ENCODE measurements at regions not wholly inside any gene's neighbourhood (a gene's known extent, or its start where the extent isn't known, plus 50 kb on each side); places are given as distances from the start of the nearest gene placed in this dataset.

DNA sequence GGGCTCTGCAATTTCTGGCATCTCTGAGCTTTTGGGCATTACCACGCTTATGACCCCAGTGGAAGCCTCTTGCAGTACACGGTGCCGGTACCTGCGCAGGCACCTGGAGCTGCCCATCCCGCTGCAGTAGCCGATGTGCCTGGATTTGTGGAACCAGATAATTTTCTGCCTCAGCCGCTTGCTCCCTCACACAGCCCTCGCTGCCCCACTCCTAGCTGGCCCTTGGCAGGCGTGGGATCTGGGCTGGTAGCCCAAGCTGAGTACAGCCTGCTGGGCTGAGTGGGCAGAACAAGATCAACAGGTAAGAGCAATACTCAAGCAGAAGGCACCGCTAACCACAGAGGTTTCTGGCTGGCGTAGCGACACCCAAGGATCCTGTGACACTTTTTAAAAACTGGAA lies 1808.8 kb upstream of the ACO1 start:
- TF ChIP-seq, protein P1, sequence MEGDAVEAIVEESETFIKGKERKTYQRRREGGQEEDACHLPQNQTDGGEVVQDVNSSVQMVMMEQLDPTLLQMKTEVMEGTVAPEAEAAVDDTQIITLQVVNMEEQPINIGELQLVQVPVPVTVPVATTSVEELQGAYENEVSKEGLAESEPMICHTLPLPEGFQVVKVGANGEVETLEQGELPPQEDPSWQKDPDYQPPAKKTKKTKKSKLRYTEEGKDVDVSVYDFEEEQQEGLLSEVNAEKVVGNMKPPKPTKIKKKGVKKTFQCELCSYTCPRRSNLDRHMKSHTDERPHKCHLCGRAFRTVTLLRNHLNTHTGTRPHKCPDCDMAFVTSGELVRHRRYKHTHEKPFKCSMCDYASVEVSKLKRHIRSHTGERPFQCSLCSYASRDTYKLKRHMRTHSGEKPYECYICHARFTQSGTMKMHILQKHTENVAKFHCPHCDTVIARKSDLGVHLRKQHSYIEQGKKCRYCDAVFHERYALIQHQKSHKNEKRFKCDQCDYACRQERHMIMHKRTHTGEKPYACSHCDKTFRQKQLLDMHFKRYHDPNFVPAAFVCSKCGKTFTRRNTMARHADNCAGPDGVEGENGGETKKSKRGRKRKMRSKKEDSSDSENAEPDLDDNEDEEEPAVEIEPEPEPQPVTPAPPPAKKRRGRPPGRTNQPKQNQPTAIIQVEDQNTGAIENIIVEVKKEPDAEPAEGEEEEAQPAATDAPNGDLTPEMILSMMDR (IDR thresholded peaks at IDR 0.05), result no peak
- H3K27ac ChIP-seq, result no peak overlapping the region
- DNase-seq (peak; percentile 57), ATAC-seq (no peak)
- no peaks in the 10 kb centered on the region for H3K27me3 ChIP-seq
- H3K9me3 ChIP-seq, result no peaks in the 10 kb centered on the region
- H3K36me3 ChIP-seq, result no peaks in the 10 kb centered on the region
- no peak overlapping the region for H3K4me3 ChIP-seq
- intact Hi-C loops (cut with DNase I), result no loop called here
- no peaks in the 10 kb centered on the region for H3K4me1 ChIP-seq

DNA sequence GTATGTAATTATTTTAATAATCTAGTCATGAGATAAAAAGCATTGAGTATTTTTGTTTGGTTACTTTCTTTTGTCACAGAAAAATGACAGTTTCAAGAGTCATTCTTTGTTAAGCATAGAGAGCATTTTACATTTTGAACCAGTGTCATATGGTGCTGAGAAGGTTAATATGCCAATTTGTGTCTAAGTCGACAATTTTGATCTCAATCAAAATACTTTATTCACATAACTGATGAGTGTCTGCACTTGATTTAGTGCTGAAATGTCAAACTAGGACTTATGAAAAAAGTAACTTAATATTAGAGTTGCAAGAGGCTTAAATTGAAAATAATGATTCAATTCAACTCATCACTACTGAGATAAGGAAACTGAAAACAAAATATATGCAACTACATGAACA lies 1804.6 kb upstream of the ACO1 start:
- DNase-seq, result no peak
- no peaks in the 10 kb centered on the region for H3K27me3 ChIP-seq
- intact Hi-C loops (cut with DNase I), result no loop called here
- H3K9me3 ChIP-seq, result no peaks in the 10 kb centered on the region
- no peaks in the 10 kb centered on the region for H3K4me1 ChIP-seq
- H3K27ac ChIP-seq, result no peak overlapping the region
- TF ChIP-seq, protein P1 (IDR thresholded peaks at IDR 0.05), result no peak
- no peaks in the 10 kb centered on the region for H3K36me3 ChIP-seq
- no peak for ATAC-seq
- H3K4me3 ChIP-seq, result no peak overlapping the region

DNA sequence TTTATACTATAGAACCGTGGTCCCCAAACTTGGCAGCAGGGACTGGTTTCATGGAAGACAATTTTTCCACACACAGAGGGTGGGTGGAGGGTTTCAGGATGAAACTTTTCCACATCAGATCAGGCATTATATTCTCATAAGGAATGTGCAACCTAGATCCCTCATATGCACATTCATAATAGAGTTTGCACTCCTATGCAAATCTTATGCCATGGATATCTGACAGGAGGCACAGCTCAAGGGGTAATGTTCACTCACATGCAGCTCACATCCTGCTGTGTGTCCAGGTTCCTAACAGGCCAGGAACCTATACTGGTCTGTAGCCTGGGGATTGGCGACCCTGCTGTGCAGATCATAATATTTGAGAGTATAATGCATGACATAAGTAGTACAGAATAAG lies 1802.2 kb upstream of the ACO1 start:
- H3K4me3 ChIP-seq, result no peak overlapping the region
- H3K36me3 ChIP-seq, result no peaks in the 10 kb centered on the region
- intact Hi-C loops (cut with DNase I), result no loop called here
- no peak for DNase-seq
- ATAC-seq, result no peak
- no peak overlapping the region for H3K27ac ChIP-seq
- no peaks in the 10 kb centered on the region for H3K27me3 ChIP-seq
- H3K4me1 ChIP-seq, result no peaks in the 10 kb centered on the region
- no peaks in the 10 kb centered on the region for H3K9me3 ChIP-seq
- TF ChIP-seq, protein P1 (IDR thresholded peaks at IDR 0.05), result no peak

DNA sequence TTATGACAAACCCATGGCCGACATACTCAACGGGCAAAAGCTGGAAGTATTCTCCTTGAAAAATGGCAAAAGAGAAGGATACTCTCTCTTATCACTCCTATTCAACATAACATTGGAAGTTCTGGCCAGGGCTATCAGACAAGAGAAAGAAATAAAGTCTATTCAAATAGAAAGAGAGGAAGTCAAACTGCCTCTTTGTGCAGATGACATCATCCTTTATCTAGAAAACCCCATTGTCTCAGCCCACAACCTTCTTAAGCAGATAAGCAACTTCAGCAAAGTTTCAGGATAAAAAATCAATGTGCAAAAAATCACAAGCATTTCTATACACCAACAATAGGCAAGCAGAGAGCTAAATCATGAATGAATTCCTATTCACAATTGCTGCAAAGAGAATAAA lies 1799.9 kb upstream of the ACO1 start:
- no peak for DNase-seq
- intact Hi-C loops (cut with DNase I), result no loop called here

DNA sequence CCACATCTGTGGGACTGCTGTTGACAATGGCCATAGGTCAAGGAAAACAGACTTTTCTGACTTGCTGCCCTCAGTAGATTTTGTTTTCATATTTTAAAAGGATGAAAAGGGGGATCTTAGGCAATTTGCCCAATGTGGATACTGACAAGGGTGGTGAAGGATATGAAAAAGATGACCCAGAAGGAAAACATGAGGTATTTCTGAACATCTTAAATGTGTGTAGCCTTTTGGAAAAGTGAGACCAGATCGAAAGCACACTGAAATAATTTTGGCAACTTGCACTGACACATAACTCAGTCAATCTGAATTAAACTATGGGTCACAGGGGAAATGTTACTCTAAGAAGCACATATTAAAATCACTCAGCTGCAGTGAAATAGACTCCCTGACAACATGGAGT lies 1793.0 kb upstream of the ACO1 start:
- DNase-seq, result no peak
- ATAC-seq, result no peak
- no peak overlapping the region for H3K4me3 ChIP-seq
- H3K27ac ChIP-seq, result no peak overlapping the region
- no peaks in the 10 kb centered on the region for H3K27me3 ChIP-seq
- no peaks in the 10 kb centered on the region for H3K36me3 ChIP-seq
- TF ChIP-seq, protein P1 (IDR thresholded peaks at IDR 0.05), result no peak
- intact Hi-C loops (cut with DNase I), result no loop called here
- no peaks in the 10 kb centered on the region for H3K9me3 ChIP-seq
- no peaks in the 10 kb centered on the region for H3K4me1 ChIP-seq

More for the DNA sequence above, 1799.9 kb upstream of the ACO1 start:
- Histone ChIP-seq H3K9me3 (no peaks in the 10 kb centered on the region), H3K27me3 (no peaks in the 10 kb centered on the region), H3K27ac (no peak overlapping the region), H3K36me3 (no peaks in the 10 kb centered on the region), H3K4me3 (no peak overlapping the region), H3K4me1 (no peaks in the 10 kb centered on the region)
- ATAC-seq, result no peak
- TF ChIP-seq, protein P1 (IDR thresholded peaks at IDR 0.05), result no peak

DNA sequence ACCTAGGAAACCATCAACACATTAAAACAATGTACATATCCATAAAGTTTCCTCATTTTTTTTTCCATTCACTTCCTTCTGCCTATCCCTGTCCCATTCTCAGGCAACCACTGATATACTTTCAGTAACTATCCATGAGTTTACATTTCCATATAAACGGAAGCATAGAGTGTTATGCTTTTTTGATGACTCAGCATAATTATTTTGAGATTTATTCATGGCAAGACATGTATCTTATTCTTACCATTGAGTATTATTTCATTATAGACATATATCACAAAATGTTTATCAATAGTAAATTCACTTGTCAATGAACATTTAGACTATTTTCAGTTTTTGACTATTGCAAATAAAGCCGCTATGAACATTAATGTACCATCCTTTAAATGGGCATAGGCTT lies 1786.8 kb upstream of the ACO1 start:
- no peaks in the 10 kb centered on the region for H3K9me3 ChIP-seq
- DNase-seq (no peak), ATAC-seq (no peak)
- intact Hi-C loops (cut with DNase I), result no loop called here
- TF ChIP-seq, protein P1 (IDR thresholded peaks at IDR 0.05), result no peak
- H3K27ac ChIP-seq, result no peak overlapping the region
- H3K4me1 ChIP-seq, result no peaks in the 10 kb centered on the region
- no peak overlapping the region for H3K4me3 ChIP-seq
- H3K27me3 ChIP-seq, result no peaks in the 10 kb centered on the region
- no peaks in the 10 kb centered on the region for H3K36me3 ChIP-seq
